ENCODE measurements at regions not wholly inside any gene's neighbourhood (a gene's known extent, or its start where the extent isn't known, plus 50 kb on each side); places are given as distances from the start of the nearest gene placed in this dataset.
A peak's percentile ranks its signal among the peaks of the same experiment; 100 is the strongest.

DNA sequence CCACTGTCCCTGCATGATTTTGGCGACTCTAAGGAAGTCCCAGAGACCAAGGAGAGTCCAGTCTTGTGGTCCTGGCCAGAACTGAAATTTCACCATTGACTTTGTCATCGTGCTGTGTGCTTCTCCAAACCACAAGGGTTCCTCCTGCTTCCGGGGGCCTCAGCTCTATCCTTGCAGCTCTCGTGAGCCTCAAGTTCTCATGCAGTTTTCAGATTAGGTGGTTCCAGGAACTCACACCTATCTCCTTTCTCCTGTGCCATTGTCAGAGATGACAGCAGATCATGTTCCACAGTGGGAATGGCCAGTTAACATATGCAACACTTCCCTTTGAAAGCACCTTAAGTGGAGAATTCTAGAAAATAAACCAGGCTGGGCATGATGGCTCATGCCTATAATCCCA, 97.9 kb upstream of the CRHR1 start:
- peaks cover 10 to 44% of the 10 kb centered on the region in 2 donors for H3K27me3 Mint-ChIP-seq
- ChIA-PET CTCF (no interaction called here), POLR2A (no interaction called here)
- DNase-seq = no peak
- no peaks in the 10 kb centered on the region for H3K4me1 Mint-ChIP-seq
- no peaks in the 10 kb centered on the region for H3K9me3 ChIP-seq (ENCODE audit: low read length)
- H3K9me3 Mint-ChIP-seq = no peaks in the 10 kb centered on the region
- H3K4me3 ChIP-seq (ENCODE audit: low read length) = no peak overlapping the region
- H3K4me1 ChIP-seq (ENCODE audit: insufficient read depth, low read length) = no peaks in the 10 kb centered on the region
- no peak overlapping the region for H3K4me3 Mint-ChIP-seq
- H3K36me3 ChIP-seq (ENCODE audit: insufficient read depth, low read length) = no peaks in the 10 kb centered on the region
- H3K27ac Mint-ChIP-seq = no peak overlapping the region
- no peak overlapping the region for H3K27ac ChIP-seq (ENCODE audit: low read depth, low read length)
- no peaks in the 10 kb centered on the region for H3K36me3 Mint-ChIP-seq
- no peaks in the 10 kb centered on the region for H3K27me3 ChIP-seq (ENCODE audit: insufficient read depth, low read length, poor library complexity, severe bottlenecking)

DNA sequence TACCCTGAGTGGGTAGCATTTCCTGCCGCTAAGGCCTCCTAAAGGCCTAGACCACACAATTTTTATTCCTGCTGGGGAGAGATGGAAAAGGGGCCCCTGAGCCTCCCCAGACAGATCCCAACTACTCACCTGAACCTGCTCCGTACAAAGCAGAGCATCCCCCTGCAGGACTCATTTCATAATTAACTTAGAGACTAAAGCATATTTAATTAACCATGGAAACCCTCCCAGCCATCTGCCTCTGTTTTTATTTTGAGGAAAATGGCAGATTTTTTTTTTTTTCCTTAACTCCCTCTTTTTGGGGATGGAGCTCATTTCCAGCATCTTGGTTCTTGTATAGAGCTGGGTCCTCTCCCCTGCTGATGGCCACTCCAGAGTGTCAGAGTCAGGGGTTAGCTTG, 96.5 kb upstream of the CRHR1 start:
- no peaks in the 10 kb centered on the region for H3K36me3 Mint-ChIP-seq
- CTCF ChIA-PET = no interaction called here
- no peaks in the 10 kb centered on the region for H3K4me1 ChIP-seq (ENCODE audit: insufficient read depth, low read length)

DNA sequence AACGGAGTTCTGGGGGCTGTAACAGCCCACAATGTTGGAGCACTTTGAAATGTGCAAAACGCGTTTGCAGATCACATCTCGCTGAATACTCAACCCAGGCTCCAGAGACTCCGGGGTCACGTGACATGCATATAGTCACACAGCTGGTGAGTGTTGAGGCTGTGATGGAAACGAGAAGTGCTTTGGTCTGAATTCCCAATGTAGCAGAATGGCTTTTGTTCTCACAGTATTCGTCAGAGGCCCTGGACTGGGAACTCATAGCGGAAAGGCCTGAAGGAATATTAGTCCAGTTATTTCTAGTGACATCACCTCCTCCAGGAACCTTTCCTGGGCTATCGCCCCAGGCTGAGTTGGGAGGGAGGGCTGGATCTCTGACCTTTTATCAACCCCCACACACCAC, 95.8 kb upstream of the CRHR1 start:
- H3K9me3 ChIP-seq (ENCODE audit: low read length) = no peaks in the 10 kb centered on the region
- no peaks in the 10 kb centered on the region for H3K9me3 Mint-ChIP-seq
- no peaks in the 10 kb centered on the region for H3K4me1 ChIP-seq (ENCODE audit: insufficient read depth, low read length)
- H3K4me3 Mint-ChIP-seq = no peak overlapping the region
- H3K27ac Mint-ChIP-seq = peak overlapping the region in 1 of 8 donors; percentile 65
- ChIA-PET POLR2A (no interaction called here), CTCF (no interaction called here)
- no peaks in the 10 kb centered on the region for H3K36me3 ChIP-seq (ENCODE audit: insufficient read depth, low read length)
- no peak overlapping the region for H3K4me3 ChIP-seq (ENCODE audit: low read length)
- no peak for DNase-seq
- no peaks in the 10 kb centered on the region for H3K4me1 Mint-ChIP-seq
- H3K27ac ChIP-seq (ENCODE audit: low read depth, low read length) = no peak overlapping the region
- no peaks in the 10 kb centered on the region for H3K36me3 Mint-ChIP-seq
- H3K27me3 Mint-ChIP-seq = peaks cover 14 to 43% of the 10 kb centered on the region in 2 donors
- H3K27me3 ChIP-seq (ENCODE audit: insufficient read depth, low read length, poor library complexity, severe bottlenecking) = no peaks in the 10 kb centered on the region

More for the DNA sequence above, 96.5 kb upstream of the CRHR1 start:
- POLR2A ChIA-PET = no interaction called here
- no peak overlapping the region for H3K27ac Mint-ChIP-seq
- no peak overlapping the region for H3K4me3 Mint-ChIP-seq
- H3K9me3 ChIP-seq (ENCODE audit: low read length) = no peaks in the 10 kb centered on the region
- no peaks in the 10 kb centered on the region for H3K4me1 Mint-ChIP-seq
- H3K27ac ChIP-seq (ENCODE audit: low read depth, low read length) = no peak overlapping the region
- H3K4me3 ChIP-seq (ENCODE audit: low read length) = no peak overlapping the region
- H3K27me3 ChIP-seq (ENCODE audit: insufficient read depth, low read length, poor library complexity, severe bottlenecking) = no peaks in the 10 kb centered on the region
- H3K36me3 ChIP-seq (ENCODE audit: insufficient read depth, low read length) = no peaks in the 10 kb centered on the region
- no peak for DNase-seq
- H3K9me3 Mint-ChIP-seq = no peaks in the 10 kb centered on the region
- peaks cover 12 to 42% of the 10 kb centered on the region in 2 donors for H3K27me3 Mint-ChIP-seq

DNA sequence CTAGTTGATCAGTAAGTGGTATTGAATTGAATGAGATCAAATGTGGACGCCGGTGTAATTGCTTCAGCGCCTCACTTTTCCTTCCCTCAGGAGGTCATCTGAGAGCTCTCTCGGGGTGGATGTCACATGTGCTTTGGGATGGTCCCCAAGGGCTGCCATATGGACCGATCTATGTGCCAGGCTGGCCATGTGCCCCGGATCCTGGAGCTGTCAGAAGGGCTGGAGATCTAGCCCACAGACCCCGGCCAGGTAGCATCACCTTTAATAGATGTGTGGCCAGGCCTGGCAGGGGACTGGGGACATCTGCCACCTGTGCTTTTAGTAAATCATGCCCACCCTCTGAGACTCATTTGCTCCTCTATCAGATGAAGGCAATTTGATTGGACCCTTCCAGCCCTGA, 95.3 kb upstream of the CRHR1 start:
- H3K27me3 Mint-ChIP-seq = peaks cover 14 to 46% of the 10 kb centered on the region in 2 donors
- CTCF ChIA-PET = no interaction called here

DNA sequence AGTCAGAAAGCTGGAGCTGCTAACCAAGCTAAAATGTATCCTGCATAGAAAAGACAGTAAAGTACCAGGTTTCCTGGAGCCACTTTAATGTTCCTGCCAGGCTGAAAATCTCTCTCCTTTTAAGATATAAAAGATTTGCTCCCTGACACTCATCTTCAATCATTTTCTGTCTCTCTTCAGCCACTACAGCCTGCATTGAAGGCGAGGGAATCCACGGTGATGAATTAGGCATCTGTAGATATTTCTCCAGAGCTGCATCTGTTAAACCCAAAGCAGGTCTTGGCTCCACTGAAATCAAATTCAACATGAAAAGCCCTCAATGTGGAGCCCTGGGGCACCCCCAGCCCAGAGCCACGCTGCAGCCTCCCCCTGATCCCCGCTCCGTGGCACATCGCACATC, 94.7 kb upstream of the CRHR1 start:
- H3K36me3 ChIP-seq (ENCODE audit: insufficient read depth, low read length) = no peaks in the 10 kb centered on the region
- H3K27ac ChIP-seq (ENCODE audit: low read depth, low read length) = no peak overlapping the region
- Mint-ChIP-seq H3K27me3 (peaks cover 14 to 43% of the 10 kb centered on the region in 2 donors), H3K4me1 (no peaks in the 10 kb centered on the region), H3K9me3 (no peaks in the 10 kb centered on the region), H3K36me3 (no peaks in the 10 kb centered on the region), H3K4me3 (no peak overlapping the region), H3K27ac (peak overlapping the region in 1 of 8 donors; percentile 16)
- POLR2A ChIA-PET = no interaction called here
- CTCF ChIA-PET = no interaction called here
- H3K4me1 ChIP-seq (ENCODE audit: insufficient read depth, low read length) = no peaks in the 10 kb centered on the region
- no peak overlapping the region for H3K4me3 ChIP-seq (ENCODE audit: low read length)
- no peaks in the 10 kb centered on the region for H3K27me3 ChIP-seq (ENCODE audit: insufficient read depth, low read length, poor library complexity, severe bottlenecking)
- no peaks in the 10 kb centered on the region for H3K9me3 ChIP-seq (ENCODE audit: low read length)
- no peak for DNase-seq

More for the DNA sequence above, 95.3 kb upstream of the CRHR1 start:
- no peaks in the 10 kb centered on the region for H3K4me1 Mint-ChIP-seq
- H3K27ac ChIP-seq (ENCODE audit: low read depth, low read length) = no peak overlapping the region
- H3K27me3 ChIP-seq (ENCODE audit: insufficient read depth, low read length, poor library complexity, severe bottlenecking) = no peaks in the 10 kb centered on the region
- H3K4me1 ChIP-seq (ENCODE audit: insufficient read depth, low read length) = no peaks in the 10 kb centered on the region
- H3K27ac Mint-ChIP-seq = no peak overlapping the region
- H3K36me3 Mint-ChIP-seq = no peaks in the 10 kb centered on the region
- H3K4me3 ChIP-seq (ENCODE audit: low read length) = no peak overlapping the region
- H3K9me3 Mint-ChIP-seq = no peaks in the 10 kb centered on the region
- POLR2A ChIA-PET = no interaction called here
- no peak for DNase-seq
- H3K4me3 Mint-ChIP-seq = no peak overlapping the region
- no peaks in the 10 kb centered on the region for H3K9me3 ChIP-seq (ENCODE audit: low read length)
- H3K36me3 ChIP-seq (ENCODE audit: insufficient read depth, low read length) = no peaks in the 10 kb centered on the region

DNA sequence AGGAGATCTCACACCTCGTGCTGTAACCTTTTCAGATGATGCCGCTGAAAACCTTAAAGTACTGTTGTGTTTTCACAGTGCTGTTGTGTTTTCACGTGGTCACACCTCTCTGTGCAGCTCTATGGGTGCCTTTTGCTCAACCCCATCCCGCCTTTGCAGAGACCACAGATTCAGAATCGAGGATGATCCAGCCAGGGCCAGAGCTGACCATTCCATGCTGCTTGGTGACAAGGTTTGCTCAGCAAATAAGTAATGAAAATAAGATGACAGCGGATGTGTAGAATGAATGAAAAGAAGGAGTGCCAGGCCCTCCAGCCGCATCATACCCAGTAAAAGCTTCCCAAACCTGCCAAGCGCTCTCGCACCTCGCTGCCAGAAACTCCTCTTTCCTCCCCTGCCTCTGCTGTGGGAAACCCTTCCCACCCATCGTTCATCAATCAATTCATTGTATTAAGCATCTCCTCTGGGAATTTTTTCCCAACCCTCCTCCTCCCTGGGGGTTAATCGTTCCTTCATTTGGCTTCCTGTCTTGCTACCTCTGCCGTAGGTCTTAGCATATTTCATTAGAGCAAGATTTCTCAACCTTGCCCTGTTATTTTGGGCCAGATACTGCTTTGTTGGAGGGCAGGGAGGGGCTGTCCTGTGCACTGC, 93.4 kb upstream of the CRHR1 start:
- Mint-ChIP-seq H3K4me1 (no peaks in the 10 kb centered on the region), H3K27me3 (peaks cover 17 to 50% of the 10 kb centered on the region in 2 donors), H3K27ac (no peak overlapping the region), H3K9me3 (no peaks in the 10 kb centered on the region), H3K36me3 (no peaks in the 10 kb centered on the region), H3K4me3 (no peak overlapping the region)
- no peaks in the 10 kb centered on the region for H3K27me3 ChIP-seq (ENCODE audit: insufficient read depth, low read length, poor library complexity, severe bottlenecking)
- no peak for DNase-seq
- H3K4me1 ChIP-seq (ENCODE audit: insufficient read depth, low read length) = no peaks in the 10 kb centered on the region
- no peaks in the 10 kb centered on the region for H3K36me3 ChIP-seq (ENCODE audit: insufficient read depth, low read length)
- H3K9me3 ChIP-seq (ENCODE audit: low read length) = no peaks in the 10 kb centered on the region
- ChIA-PET CTCF (no interaction called here), POLR2A (no interaction called here)
- no peak overlapping the region for H3K27ac ChIP-seq (ENCODE audit: low read depth, low read length)
- H3K4me3 ChIP-seq (ENCODE audit: low read length) = no peak overlapping the region

DNA sequence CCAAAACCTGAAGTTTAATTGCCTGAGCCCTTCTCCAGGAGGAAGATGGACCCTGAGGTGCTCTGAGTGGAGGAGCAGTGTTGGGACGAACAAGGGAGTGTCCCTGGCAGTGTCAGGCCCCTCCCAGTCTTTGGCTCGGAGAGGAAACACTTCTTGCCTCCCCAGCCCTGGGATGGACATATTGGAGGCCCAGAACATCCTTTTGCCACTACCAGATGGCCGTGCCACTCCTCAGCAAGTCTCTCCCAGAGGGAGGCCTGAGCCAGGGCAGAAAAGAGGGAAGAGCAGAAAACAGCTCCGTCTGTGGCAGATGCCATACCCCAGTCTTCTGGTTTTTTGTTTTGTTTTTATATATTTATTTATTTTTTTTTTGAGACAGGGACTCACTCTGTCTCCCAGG, 91.5 kb upstream of the CRHR1 start:
- Histone ChIP-seq H3K27ac (ENCODE audit: low read depth, low read length) (no peak overlapping the region), H3K27me3 (ENCODE audit: insufficient read depth, low read length, poor library complexity, severe bottlenecking) (no peaks in the 10 kb centered on the region), H3K4me3 (ENCODE audit: low read length) (no peak overlapping the region), H3K36me3 (ENCODE audit: insufficient read depth, low read length) (no peaks in the 10 kb centered on the region), H3K9me3 (ENCODE audit: low read length) (no peaks in the 10 kb centered on the region), H3K4me1 (ENCODE audit: insufficient read depth, low read length) (no peaks in the 10 kb centered on the region)
- ChIA-PET CTCF (no interaction called here), POLR2A (no interaction called here)
- Mint-ChIP-seq H3K27ac (no peak overlapping the region), H3K9me3 (no peaks in the 10 kb centered on the region), H3K4me1 (no peaks in the 10 kb centered on the region), H3K27me3 (peaks cover 22 to 58% of the 10 kb centered on the region in 2 donors), H3K4me3 (no peak overlapping the region), H3K36me3 (no peaks in the 10 kb centered on the region)
- DNase-seq = no peak

DNA sequence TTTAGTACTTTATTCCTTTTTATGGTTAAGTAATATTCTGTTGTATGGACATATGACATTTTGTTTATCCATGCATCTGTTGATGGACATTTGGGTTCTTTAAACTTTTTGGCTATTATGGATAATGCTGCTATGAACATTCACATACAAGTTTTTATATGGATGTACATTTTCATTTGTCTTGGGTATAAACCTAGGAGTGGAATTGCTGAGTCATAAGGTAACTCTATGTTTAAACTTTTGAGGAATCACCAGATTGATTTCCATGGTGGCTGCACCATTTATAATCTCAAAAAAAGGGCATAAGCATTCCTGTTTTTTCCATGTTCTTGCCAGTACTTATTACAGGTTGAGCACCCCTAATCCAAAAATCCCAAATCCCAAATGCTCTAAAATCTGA, 90.3 kb upstream of the CRHR1 start:
- no peaks in the 10 kb centered on the region for H3K9me3 ChIP-seq (ENCODE audit: low read length)
- H3K4me3 Mint-ChIP-seq = no peak overlapping the region
- H3K27me3 ChIP-seq (ENCODE audit: insufficient read depth, low read length, poor library complexity, severe bottlenecking) = no peaks in the 10 kb centered on the region
- H3K4me3 ChIP-seq (ENCODE audit: low read length) = no peak overlapping the region
- peaks cover 25 to 62% of the 10 kb centered on the region in 2 donors for H3K27me3 Mint-ChIP-seq
- H3K36me3 Mint-ChIP-seq = no peaks in the 10 kb centered on the region
- POLR2A ChIA-PET = no interaction called here
- no peak overlapping the region for H3K27ac Mint-ChIP-seq
- DNase-seq = no peak
- H3K9me3 Mint-ChIP-seq = peaks cover 0 to 5% (median 3%) of the 10 kb centered on the region in 5 donors
- CTCF ChIA-PET = no interaction called here
- no peak overlapping the region for H3K27ac ChIP-seq (ENCODE audit: low read depth, low read length)
- no peaks in the 10 kb centered on the region for H3K4me1 ChIP-seq (ENCODE audit: insufficient read depth, low read length)
- H3K4me1 Mint-ChIP-seq = no peaks in the 10 kb centered on the region
- H3K36me3 ChIP-seq (ENCODE audit: insufficient read depth, low read length) = no peaks in the 10 kb centered on the region

DNA sequence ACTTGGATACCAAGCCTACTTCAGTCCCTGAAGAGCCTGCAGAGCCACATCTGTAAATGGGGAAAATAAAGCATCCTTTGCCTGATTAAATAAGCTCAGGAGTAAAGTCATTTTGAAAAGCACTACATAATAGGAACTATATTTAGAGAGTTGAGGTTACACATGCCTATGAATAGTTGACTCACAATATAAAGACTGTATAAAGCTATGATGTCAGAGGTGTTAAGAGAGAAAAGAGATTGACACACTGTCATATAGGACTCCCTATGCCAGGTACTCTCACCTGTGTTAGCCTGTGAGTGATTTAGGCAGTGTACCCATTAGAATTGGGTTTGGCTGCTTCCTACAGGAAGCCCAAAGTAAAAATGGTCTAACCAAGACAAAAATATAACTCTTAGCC, 87.7 kb upstream of the CRHR1 start:
- no peaks in the 10 kb centered on the region for H3K36me3 Mint-ChIP-seq
- H3K4me3 Mint-ChIP-seq = no peak overlapping the region
- no peak overlapping the region for H3K27ac ChIP-seq (ENCODE audit: low read depth, low read length)
- no peaks in the 10 kb centered on the region for H3K9me3 ChIP-seq (ENCODE audit: low read length)
- DNase-seq = no peak
- no peaks in the 10 kb centered on the region for H3K27me3 ChIP-seq (ENCODE audit: insufficient read depth, low read length, poor library complexity, severe bottlenecking)
- peaks cover 0 to 5% (median 3%) of the 10 kb centered on the region in 5 donors for H3K9me3 Mint-ChIP-seq
- H3K27ac Mint-ChIP-seq = no peak overlapping the region
- H3K4me1 Mint-ChIP-seq = no peaks in the 10 kb centered on the region
- H3K4me1 ChIP-seq (ENCODE audit: insufficient read depth, low read length) = no peaks in the 10 kb centered on the region
- peaks cover 25 to 56% of the 10 kb centered on the region in 2 donors for H3K27me3 Mint-ChIP-seq
- POLR2A ChIA-PET = no interaction called here
- no peak overlapping the region for H3K4me3 ChIP-seq (ENCODE audit: low read length)
- CTCF ChIA-PET = no interaction called here
- no peaks in the 10 kb centered on the region for H3K36me3 ChIP-seq (ENCODE audit: insufficient read depth, low read length)

All from CD8-positive, alpha-beta memory T cell (primary cell).